ENCODE measurements at regions not wholly inside any gene's neighbourhood (a gene's known extent, or its start where the extent isn't known, plus 50 kb on each side); places are given as distances from the start of the nearest gene placed in this dataset.

- Histone ChIP-seq H3K4me1 (ENCODE audit: control insufficient read depth, insufficient read depth, low read length) (no peaks in the 10 kb centered on the region), H3K27me3 (ENCODE audit: control insufficient read depth, insufficient read depth) (no peaks in the 10 kb centered on the region)
- intact Hi-C loops (cut with DNase I), result loop anchor here in 1 of 4 donors (10.0 kb wide), 1 partner anchor 78 kb away; no protein-coding TSS in a partner anchor
These were observed 232.3 kb downstream of the HAUS1 start for GRCh38 chr18:46336278-46337111.

DNA sequence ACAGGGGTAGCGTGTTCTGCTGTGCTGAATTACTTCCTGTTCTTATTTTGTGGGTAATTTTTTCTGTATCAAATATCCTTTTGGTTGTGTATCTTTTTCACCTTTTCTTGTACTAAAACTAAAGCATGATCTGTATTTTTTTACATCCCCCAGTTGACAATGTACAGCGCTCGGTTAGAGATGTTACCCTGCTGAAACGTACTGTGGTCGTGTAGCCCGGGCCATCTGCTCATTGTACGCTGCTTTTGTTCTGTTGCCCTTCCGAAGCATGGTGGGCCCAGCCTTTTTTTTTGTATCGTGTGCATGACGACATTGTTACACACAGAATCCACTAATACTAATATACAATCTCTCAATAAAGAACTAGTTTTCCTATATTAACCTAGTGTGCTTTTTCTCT, 233.1 kb downstream of the HAUS1 start:
- Histone ChIP-seq H3K4me3 (ENCODE audit: low read length) (no peak overlapping the region), H3K4me1 (ENCODE audit: control insufficient read depth, insufficient read depth, low read length) (no peaks in the 10 kb centered on the region), H3K27ac (ENCODE audit: low read length) (no peak overlapping the region), H3K27me3 (ENCODE audit: control insufficient read depth, insufficient read depth) (no peaks in the 10 kb centered on the region), H3K9me3 (ENCODE audit: control insufficient read depth, low read length) (no peaks in the 10 kb centered on the region)
- WGBS, result 77% methylated on average over 10 of the region's 10 CpGs
- no peak for DNase-seq
- no peak for ATAC-seq
- intact Hi-C loops (cut with DNase I), result loop anchor here in 1 of 4 donors (10.0 kb wide), 1 partner anchor 78 kb away; no protein-coding TSS in a partner anchor

More at GRCh38 chr18:46336278-46337111, 232.3 kb downstream of the HAUS1 start:
- no peaks in the 10 kb centered on the region for H3K9me3 ChIP-seq (ENCODE audit: control insufficient read depth, low read length)
- H3K4me3 ChIP-seq (ENCODE audit: low read length), result no peak overlapping the region
- ATAC-seq (no peak), DNase-seq (peak in 1 of 3 donors; percentile 56)
- no peak overlapping the region for H3K27ac ChIP-seq (ENCODE audit: low read length)
- 26% methylated on average over 8 of the region's 8 CpGs for WGBS

DNA sequence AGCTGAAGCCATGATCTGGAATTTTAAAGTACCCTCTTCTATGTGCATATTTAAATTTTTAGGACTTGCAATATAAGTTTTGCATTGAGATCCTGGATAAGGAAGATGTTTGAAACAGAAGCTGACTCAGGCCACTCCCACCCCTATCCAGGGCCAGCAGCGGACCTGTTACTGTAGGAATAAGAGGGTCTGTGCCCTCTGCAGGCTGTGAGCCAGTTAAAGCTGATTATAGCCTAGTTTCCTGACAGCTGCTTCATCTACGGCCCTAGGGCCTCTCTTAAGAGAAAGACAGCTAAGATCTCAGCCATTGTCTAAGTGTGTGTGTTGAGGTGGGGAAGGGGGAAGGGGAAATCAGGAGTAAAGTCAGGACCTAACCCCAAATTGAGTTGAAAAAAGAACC, 234.0 kb downstream of the HAUS1 start:
- Histone ChIP-seq H3K27ac (ENCODE audit: low read length) (no peak overlapping the region), H3K9me3 (ENCODE audit: control insufficient read depth, low read length) (no peaks in the 10 kb centered on the region), H3K4me3 (ENCODE audit: low read length) (no peak overlapping the region), H3K27me3 (ENCODE audit: control insufficient read depth, insufficient read depth) (no peaks in the 10 kb centered on the region), H3K4me1 (ENCODE audit: control insufficient read depth, insufficient read depth, low read length) (no peaks in the 10 kb centered on the region)
- ATAC-seq (no peak), DNase-seq (peak in 1 of 3 donors; percentile 40)
- WGBS, result 57% methylated on average over 2 of the region's 2 CpGs
- intact Hi-C loops (cut with DNase I), result loop anchor here in 1 of 4 donors (10.0 kb wide), 1 partner anchor 77 kb away; no protein-coding TSS in a partner anchor

DNA sequence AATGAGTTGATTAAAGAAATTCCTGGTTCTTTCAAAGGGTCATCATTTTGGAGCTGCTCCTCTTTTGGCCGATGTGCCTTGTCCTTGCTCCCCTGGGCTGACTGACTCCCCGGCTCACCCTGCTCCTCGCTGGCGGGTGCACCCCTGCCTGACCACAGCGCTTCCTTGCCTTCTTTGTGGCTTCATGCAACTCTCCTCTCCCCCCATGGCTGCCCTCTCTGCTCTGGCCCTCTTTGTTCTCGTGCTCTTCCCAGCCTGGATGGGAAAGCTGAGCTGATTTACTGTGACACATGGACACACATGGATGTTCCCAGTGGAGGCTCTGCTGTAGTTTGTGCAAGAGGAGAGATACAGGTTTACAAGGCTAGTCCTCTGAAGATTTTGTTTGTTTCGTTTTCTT, 234.6 kb downstream of the HAUS1 start:
- no peaks in the 10 kb centered on the region for H3K27me3 ChIP-seq (ENCODE audit: control insufficient read depth, insufficient read depth)
- H3K4me1 ChIP-seq (ENCODE audit: control insufficient read depth, insufficient read depth, low read length), result peaks cover 5% of the 10 kb centered on the region
- no peaks in the 10 kb centered on the region for H3K9me3 ChIP-seq (ENCODE audit: control insufficient read depth, low read length)
- no peak overlapping the region for H3K27ac ChIP-seq (ENCODE audit: low read length)
- ATAC-seq (no peak), DNase-seq (peak in 1 of 3 donors; percentile 54)
- H3K4me3 ChIP-seq (ENCODE audit: low read length), result no peak overlapping the region
- WGBS, result 68% methylated on average over 7 of the region's 7 CpGs
- intact Hi-C loops (cut with DNase I), result loop anchor here in 1 of 4 donors (10.0 kb wide), 1 partner anchor 76 kb away; no protein-coding TSS in a partner anchor

DNA sequence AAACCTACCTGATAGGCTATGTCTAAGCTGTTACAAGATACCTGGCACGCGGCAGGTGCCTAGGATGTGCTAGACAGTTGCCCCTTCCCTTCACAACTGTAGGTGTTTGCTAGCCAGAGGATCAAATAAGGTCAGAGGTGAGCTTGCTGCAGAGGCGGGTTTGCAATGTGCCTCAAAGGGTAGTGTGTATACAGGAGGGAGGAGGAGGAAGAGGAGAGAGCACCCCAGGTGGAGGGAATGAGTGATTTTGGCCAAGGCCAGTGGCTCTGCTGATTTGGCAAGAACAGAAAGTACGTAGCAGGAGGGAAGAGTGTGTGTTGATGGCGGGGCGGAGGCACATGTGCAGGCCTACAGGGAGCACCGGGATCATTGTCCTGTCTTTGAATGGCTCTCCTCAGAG, 236.5 kb downstream of the HAUS1 start:
- H3K4me1 ChIP-seq (ENCODE audit: control insufficient read depth, insufficient read depth, low read length), result peaks cover 7% of the 10 kb centered on the region
- no peak overlapping the region for H3K27ac ChIP-seq (ENCODE audit: low read length)
- ATAC-seq, result no peak
- DNase-seq, result no peak
- intact Hi-C loops (cut with DNase I), result no loop called here
- no peaks in the 10 kb centered on the region for H3K27me3 ChIP-seq (ENCODE audit: control insufficient read depth, insufficient read depth)
- no peaks in the 10 kb centered on the region for H3K9me3 ChIP-seq (ENCODE audit: control insufficient read depth, low read length)
- no peak overlapping the region for H3K4me3 ChIP-seq (ENCODE audit: low read length)
- WGBS, result 89% methylated on average over 7 of the region's 7 CpGs

DNA sequence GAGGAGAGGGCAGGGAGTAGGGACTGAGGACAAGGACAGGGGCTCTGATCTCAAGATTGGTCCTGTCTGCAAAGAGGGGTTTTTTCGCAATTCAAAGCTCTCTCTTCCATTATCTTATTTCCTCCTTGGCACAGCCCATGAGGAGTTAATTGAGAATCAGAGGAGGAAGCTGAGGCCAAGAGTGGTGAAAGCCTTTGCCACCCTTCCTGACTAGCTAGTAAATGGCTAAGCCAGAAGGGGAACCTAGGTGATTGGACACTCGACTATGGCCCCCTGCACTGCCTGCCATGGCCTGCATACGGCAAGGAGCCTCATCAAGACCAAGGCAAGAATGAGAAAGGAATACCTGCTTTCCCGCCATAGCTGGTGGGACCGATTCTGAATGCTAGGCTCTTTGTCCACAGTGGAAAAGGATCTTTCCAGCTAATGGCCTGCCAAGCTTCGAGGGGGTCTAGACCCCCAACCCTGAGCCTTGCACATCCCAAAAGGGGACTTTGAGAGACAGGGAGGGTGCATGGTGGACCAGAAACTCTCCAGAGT, 237.9 kb downstream of the HAUS1 start:
- Histone ChIP-seq H3K27me3 (ENCODE audit: control insufficient read depth, insufficient read depth) (no peaks in the 10 kb centered on the region), H3K4me3 (ENCODE audit: low read length) (no peak overlapping the region), H3K4me1 (ENCODE audit: control insufficient read depth, insufficient read depth, low read length) (peaks cover 7% of the 10 kb centered on the region), H3K27ac (ENCODE audit: low read length) (no peak overlapping the region), H3K9me3 (ENCODE audit: control insufficient read depth, low read length) (no peaks in the 10 kb centered on the region)
- intact Hi-C loops (cut with DNase I), result no loop called here
- WGBS, result 77% methylated on average over 6 of the region's 6 CpGs
- no peak for ATAC-seq
- no peak for DNase-seq

GRCh38 chr18:46343456-46343855, 239.3 kb downstream of the HAUS1 start:
- ATAC-seq (peak; percentile 8 to 30), DNase-seq (no peak)
- Histone ChIP-seq H3K9me3 (ENCODE audit: control insufficient read depth, low read length) (no peaks in the 10 kb centered on the region), H3K4me1 (ENCODE audit: control insufficient read depth, insufficient read depth, low read length) (peaks cover 7% of the 10 kb centered on the region), H3K4me3 (ENCODE audit: low read length) (no peak overlapping the region), H3K27me3 (ENCODE audit: control insufficient read depth, insufficient read depth) (no peaks in the 10 kb centered on the region), H3K27ac (ENCODE audit: low read length) (no peak overlapping the region)
- intact Hi-C loops (cut with DNase I), result no loop called here
- WGBS, result 78% methylated on average over 7 of the region's 7 CpGs

DNA sequence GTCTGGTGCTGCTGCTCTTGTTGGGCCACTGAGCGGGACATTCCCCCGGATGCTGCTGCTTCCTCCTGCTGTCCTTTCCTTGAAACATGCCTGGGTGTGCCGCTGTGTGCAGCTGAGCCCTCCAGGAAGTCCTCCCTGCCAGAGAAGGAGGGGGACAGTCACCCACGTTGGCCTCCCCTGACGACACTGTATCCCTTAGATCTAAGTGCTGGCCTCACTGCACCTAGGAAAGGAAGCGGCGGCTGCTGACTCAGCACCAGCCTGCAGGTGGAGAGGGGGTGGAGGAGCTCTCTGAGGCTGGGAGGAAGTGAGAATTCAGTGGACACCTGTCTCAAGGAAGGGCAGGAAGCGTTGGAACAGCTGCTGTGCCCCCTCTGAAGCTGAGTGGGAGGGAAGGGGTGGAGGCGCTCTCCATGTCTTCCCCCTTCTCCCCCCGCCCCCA, 239.8 kb downstream of the HAUS1 start:
- H3K4me3 ChIP-seq (ENCODE audit: low read length), result no peak overlapping the region
- DNase-seq, result peak in 2 of 3 donors; percentile 58 to 67
- ATAC-seq, result peak; percentile 49 to 57
- no peak overlapping the region for H3K27ac ChIP-seq (ENCODE audit: low read length)
- intact Hi-C loops (cut with DNase I), result no loop called here
- H3K27me3 ChIP-seq (ENCODE audit: control insufficient read depth, insufficient read depth), result no peaks in the 10 kb centered on the region
- no peaks in the 10 kb centered on the region for H3K9me3 ChIP-seq (ENCODE audit: control insufficient read depth, low read length)
- 51% methylated on average over 10 of the region's 10 CpGs for WGBS
- H3K4me1 ChIP-seq (ENCODE audit: control insufficient read depth, insufficient read depth, low read length), result peaks cover 7% of the 10 kb centered on the region

DNA sequence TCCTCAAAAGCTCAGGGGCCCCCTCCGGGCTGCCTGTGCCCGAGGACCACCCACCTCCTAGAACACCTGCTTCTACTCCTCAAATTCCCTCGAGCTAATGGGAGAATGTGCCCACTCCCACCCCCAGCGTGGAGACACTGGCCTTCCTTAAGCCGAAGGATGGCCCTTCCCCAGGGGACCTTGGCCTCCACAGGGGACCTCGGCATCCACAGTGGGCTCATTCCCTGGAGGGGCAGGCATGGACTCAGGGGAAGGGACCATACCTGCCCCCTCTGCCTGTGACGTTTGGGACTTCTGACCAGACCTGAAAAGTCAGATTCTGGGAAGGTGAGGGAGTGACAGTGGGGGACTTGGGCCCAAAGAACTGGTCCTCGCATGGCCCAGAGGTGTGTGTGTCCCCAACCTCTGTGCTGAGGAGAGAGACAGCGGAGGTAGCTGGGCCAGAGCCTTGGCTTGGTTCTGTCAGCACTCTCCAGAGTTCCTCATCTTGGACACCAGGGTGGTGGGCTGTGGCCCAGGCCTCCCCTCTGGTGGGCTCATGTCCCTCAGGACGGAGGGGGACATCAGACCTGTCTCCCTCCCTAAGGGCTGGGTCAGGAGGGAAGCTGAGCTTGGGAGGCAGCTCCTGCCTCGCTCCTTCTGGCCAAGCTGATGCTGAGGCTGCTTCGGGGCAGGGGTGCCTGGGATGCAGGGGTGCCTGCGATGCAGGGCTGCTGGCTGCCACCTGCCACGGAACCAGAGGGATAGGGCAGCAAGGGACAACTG, 240.4 kb downstream of the HAUS1 start:
- intact Hi-C loops (cut with DNase I), result no loop called here
- H3K27ac ChIP-seq (ENCODE audit: low read length), result no peak overlapping the region

GRCh38 chr18:46345181-46345465, 240.9 kb downstream of the HAUS1 start:
- no peak overlapping the region for H3K27ac ChIP-seq (ENCODE audit: low read length)
- ATAC-seq, result no peak
- 79% methylated on average over 4 of the region's 4 CpGs for WGBS
- peaks cover 7% of the 10 kb centered on the region for H3K4me1 ChIP-seq (ENCODE audit: control insufficient read depth, insufficient read depth, low read length)
- H3K9me3 ChIP-seq (ENCODE audit: control insufficient read depth, low read length), result no peaks in the 10 kb centered on the region
- H3K27me3 ChIP-seq (ENCODE audit: control insufficient read depth, insufficient read depth), result no peaks in the 10 kb centered on the region
- no peak for DNase-seq
- intact Hi-C loops (cut with DNase I), result no loop called here
- no peak overlapping the region for H3K4me3 ChIP-seq (ENCODE audit: low read length)

More for the DNA sequence above, 240.4 kb downstream of the HAUS1 start:
- no peaks in the 10 kb centered on the region for H3K9me3 ChIP-seq (ENCODE audit: control insufficient read depth, low read length)
- H3K4me3 ChIP-seq (ENCODE audit: low read length), result no peak overlapping the region
- ATAC-seq, result no peak
- no peak for DNase-seq
- peaks cover 7% of the 10 kb centered on the region for H3K4me1 ChIP-seq (ENCODE audit: control insufficient read depth, insufficient read depth, low read length)
- WGBS, result 78% methylated on average over 14 of the region's 14 CpGs
- H3K27me3 ChIP-seq (ENCODE audit: control insufficient read depth, insufficient read depth), result no peaks in the 10 kb centered on the region

DNA sequence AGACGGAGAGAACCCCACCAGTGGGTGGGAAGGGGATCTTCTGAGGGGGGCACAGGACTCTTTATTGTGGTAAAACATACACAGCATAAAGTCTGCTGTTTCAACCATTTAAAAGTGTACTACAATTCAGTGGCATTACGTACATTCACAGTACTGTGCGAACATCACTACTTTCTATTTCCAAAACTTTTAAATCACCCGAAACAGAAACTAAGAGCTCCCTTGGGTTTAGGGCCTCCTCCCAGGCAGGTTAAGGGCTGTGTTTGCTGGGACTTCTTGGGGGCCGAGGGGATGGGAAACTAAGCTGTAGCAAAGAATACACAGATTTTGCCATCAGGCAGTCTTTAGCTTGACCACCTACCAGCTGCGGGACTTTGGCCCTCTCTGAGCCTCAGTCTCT, 242.0 kb downstream of the HAUS1 start:
- no peak overlapping the region for H3K27ac ChIP-seq (ENCODE audit: low read length)
- H3K4me1 ChIP-seq (ENCODE audit: control insufficient read depth, insufficient read depth, low read length), result peaks cover 7% of the 10 kb centered on the region
- no peaks in the 10 kb centered on the region for H3K9me3 ChIP-seq (ENCODE audit: control insufficient read depth, low read length)
- no peak overlapping the region for H3K4me3 ChIP-seq (ENCODE audit: low read length)
- DNase-seq, result no peak
- intact Hi-C loops (cut with DNase I), result no loop called here
- 94% methylated on average over 6 of the region's 6 CpGs for WGBS
- no peak for ATAC-seq
- no peaks in the 10 kb centered on the region for H3K27me3 ChIP-seq (ENCODE audit: control insufficient read depth, insufficient read depth)

Data from right cardiac atrium (tissue), 5 donors.